ENCODE measurements at regions not wholly inside any gene's neighbourhood (a gene's known extent, or its start where the extent isn't known, plus 50 kb on each side); places are given as distances from the start of the nearest gene placed in this dataset.

GRCh38 chr4:112938461-112939058 lies 110.9 kb upstream of the ANK2 start:
- TF ChIP-seq ZBTB7A (IDR thresholded peaks at IDR 0.05; ENCODE audit: borderline replicate concordance, control insufficient read depth, low read depth, low read length) (no peak), DPF2 (IDR thresholded peaks at IDR 0.05) (no peak), ZNF184 (CRISPR knock-in tag; IDR thresholded peaks at IDR 0.05) (no peak), CHD2 (IDR thresholded peaks at IDR 0.05; ENCODE audit: low read depth, low read length) (no peak), MYC (IDR thresholded peaks at IDR 0.05; ENCODE audit: low read depth, low read length) (no peak), MYC (CRISPR knock-in tag; IDR thresholded peaks at IDR 0.05; ENCODE audit: borderline replicate concordance, low read depth) (no peak), MTA3 (IDR thresholded peaks at IDR 0.05; ENCODE audit: borderline replicate concordance) (no peak), MAFK (IDR thresholded peaks at IDR 0.05; ENCODE audit: low read length) (no peak), SIN3A (IDR thresholded peaks at IDR 0.05; ENCODE audit: borderline replicate concordance in 2 of 2, control insufficient read depth in 1 of 2, low read depth in 2 of 2, low read length in 2 of 2) (no peak), RBFOX2 (IDR thresholded peaks at IDR 0.05; ENCODE audit: low read depth, low read length) (no peak)
- TF ChIP-seq, protein P1, sequence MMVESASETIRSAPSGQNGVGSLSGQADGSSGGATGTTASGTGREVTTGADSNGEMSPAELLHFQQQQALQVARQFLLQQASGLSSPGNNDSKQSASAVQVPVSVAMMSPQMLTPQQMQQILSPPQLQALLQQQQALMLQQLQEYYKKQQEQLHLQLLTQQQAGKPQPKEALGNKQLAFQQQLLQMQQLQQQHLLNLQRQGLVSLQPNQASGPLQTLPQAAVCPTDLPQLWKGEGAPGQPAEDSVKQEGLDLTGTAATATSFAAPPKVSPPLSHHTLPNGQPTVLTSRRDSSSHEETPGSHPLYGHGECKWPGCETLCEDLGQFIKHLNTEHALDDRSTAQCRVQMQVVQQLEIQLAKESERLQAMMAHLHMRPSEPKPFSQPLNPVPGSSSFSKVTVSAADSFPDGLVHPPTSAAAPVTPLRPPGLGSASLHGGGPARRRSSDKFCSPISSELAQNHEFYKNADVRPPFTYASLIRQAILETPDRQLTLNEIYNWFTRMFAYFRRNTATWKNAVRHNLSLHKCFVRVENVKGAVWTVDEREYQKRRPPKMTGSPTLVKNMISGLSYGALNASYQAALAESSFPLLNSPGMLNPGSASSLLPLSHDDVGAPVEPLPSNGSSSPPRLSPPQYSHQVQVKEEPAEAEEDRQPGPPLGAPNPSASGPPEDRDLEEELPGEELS (CRISPR knock-in tag; IDR thresholded peaks at IDR 0.05; ENCODE audit: borderline replicate concordance): no peak
- TF ChIP-seq, protein P2, sequence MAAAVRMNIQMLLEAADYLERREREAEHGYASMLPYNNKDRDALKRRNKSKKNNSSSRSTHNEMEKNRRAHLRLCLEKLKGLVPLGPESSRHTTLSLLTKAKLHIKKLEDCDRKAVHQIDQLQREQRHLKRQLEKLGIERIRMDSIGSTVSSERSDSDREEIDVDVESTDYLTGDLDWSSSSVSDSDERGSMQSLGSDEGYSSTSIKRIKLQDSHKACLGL (CRISPR knock-in tag; IDR thresholded peaks at IDR 0.05; ENCODE audit: borderline replicate concordance, poor library complexity, severe bottlenecking): no peak
- TF ChIP-seq, protein P3, sequence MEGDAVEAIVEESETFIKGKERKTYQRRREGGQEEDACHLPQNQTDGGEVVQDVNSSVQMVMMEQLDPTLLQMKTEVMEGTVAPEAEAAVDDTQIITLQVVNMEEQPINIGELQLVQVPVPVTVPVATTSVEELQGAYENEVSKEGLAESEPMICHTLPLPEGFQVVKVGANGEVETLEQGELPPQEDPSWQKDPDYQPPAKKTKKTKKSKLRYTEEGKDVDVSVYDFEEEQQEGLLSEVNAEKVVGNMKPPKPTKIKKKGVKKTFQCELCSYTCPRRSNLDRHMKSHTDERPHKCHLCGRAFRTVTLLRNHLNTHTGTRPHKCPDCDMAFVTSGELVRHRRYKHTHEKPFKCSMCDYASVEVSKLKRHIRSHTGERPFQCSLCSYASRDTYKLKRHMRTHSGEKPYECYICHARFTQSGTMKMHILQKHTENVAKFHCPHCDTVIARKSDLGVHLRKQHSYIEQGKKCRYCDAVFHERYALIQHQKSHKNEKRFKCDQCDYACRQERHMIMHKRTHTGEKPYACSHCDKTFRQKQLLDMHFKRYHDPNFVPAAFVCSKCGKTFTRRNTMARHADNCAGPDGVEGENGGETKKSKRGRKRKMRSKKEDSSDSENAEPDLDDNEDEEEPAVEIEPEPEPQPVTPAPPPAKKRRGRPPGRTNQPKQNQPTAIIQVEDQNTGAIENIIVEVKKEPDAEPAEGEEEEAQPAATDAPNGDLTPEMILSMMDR (IDR thresholded peaks at IDR 0.05 in 2 of 3, conservative IDR thresholded peaks at IDR 0.05 in 1 of 3; ENCODE audit: insufficient read depth in 2 of 3, low read depth in 1 of 3, low read length in 3 of 3): peak in 2 of 3 experiments; percentile 26 to 50; a peak in 3 of 6 replicates
- TF ChIP-seq, protein P4, sequence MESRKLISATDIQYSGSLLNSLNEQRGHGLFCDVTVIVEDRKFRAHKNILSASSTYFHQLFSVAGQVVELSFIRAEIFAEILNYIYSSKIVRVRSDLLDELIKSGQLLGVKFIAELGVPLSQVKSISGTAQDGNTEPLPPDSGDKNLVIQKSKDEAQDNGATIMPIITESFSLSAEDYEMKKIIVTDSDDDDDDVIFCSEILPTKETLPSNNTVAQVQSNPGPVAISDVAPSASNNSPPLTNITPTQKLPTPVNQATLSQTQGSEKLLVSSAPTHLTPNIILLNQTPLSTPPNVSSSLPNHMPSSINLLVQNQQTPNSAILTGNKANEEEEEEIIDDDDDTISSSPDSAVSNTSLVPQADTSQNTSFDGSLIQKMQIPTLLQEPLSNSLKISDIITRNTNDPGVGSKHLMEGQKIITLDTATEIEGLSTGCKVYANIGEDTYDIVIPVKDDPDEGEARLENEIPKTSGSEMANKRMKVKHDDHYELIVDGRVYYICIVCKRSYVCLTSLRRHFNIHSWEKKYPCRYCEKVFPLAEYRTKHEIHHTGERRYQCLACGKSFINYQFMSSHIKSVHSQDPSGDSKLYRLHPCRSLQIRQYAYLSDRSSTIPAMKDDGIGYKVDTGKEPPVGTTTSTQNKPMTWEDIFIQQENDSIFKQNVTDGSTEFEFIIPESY (CRISPR knock-in tag; IDR thresholded peaks at IDR 0.05): no peak
